Loucy (cell line): ENCODE measurements at regions not wholly inside any gene's neighbourhood (a gene's known extent, or its start where the extent isn't known, plus 50 kb on each side); places are given as distances from the start of the nearest gene placed in this dataset.

Experiments
- CTCF ChIP-seq: fragments of 200-600 bp; sonication (generic); conservative IDR thresholded peaks from 2 replicates; pipeline ENCODE4 v1.5.1; 2014; ENCODE audit warnings: mild to moderate bottlenecking, antibody characterized with exemption, low read length
- EZH2phosphoT487 ChIP-seq: fragments of 200-600 bp; IDR thresholded peaks from 2 replicates; pipeline ENCODE4 v1.6.1; 2018; ENCODE audit warnings: antibody characterized with exemption, mild to moderate bottlenecking, moderate library complexity, borderline replicate concordance

GRCh38 chr6:119830069-119830468 is 480.5 kb upstream of the MAN1A1 start:
- no peak for TF ChIP-seq CTCF
- TF ChIP-seq EZH2phosphoT487 = no peak
